ENCODE measurements at regions not wholly inside any gene's neighbourhood (a gene's known extent, or its start where the extent isn't known, plus 50 kb on each side); places are given as distances from the start of the nearest gene placed in this dataset.

DNA sequence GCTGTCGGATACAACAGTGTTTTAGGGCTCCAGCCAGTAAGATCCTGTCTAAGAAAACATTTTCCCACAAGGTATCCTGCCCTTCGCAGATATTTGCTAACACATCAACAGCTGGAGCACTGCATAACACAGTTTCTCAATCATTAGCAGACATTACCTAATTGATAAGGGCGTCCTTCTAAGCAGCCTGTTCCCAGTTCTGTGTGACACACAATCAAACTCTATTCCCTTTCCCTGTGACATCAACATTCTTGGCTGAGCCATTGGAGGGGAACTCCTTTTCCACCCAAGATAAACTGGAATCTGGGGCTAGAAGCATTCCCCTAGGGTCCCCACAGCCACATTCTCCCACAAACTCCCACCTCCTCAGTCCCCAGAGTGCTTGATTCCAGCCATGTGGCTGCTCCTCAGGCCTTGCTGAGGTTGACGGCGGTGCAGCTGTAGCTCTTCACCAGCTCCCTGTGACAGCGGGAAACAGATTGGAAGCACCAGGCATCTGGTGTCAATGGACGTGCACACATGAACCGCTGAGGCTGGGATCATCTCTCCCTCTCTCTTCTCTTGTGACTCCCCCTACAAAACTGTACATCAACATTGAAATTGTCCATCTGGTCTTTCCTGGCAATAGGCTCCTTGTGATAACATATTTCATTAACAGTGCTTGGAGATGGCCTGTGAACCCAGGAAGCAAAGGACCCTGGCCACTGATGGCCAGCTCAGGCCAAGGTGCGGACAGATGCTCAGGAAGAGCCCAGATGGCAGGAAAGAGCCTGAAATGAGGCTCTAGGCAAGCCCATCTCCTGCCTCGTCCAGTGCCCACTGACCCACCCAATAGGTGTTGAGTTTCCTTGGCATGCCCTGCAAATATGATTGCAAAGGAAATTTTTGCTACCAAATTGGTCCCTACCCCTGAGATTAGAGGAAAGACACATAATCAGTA, 131.1 kb upstream of the TBX20 start:
- DNase-seq = no peak

DNA sequence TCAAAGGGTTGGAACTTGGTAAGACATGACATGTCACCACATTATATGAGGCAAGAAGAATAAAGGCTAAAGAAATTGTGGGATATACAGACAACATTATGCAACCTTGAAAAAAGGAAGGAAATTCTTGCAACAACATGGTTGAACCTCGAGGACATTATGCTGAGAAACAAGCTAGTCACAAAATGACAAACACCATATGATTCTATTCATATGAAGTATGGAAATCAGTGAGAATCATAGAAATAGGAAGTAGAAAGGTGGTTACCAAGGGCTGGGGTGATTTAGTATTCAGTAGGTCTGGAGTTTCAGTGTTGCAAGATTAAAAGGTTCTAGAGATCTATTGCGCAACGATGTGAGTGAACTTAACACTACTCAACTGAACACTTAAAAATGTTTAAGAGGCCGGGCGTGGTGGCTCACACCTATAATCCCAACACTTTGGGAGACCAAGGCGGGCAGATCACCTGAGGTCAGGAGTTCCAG, 126.9 kb upstream of the TBX20 start:
- DNase-seq = no peak

DNA sequence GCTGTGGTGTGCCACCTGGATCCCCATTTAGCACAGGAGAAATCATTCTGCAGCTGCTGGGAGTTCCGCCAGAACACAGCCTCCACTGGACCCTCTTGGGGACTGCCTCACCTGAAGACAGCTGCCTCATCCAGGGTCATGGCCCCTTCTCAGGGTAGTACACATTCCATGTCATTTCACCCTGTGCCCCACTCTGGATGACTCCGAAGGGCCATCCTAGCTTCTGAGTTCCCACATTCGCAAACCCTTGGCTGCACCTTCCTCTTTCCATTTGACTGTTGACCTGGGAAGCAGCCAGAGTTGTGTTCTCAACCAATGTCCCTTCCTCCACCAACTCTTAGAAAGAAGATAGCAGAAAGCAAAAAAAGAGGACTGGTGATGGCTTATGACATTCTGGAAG, 125.6 kb upstream of the TBX20 start:
- DNase-seq = no peak

- no peak for DNase-seq
These were observed 121.6 kb upstream of the TBX20 start for GRCh38 chr7:35375516-35375915.

DNA sequence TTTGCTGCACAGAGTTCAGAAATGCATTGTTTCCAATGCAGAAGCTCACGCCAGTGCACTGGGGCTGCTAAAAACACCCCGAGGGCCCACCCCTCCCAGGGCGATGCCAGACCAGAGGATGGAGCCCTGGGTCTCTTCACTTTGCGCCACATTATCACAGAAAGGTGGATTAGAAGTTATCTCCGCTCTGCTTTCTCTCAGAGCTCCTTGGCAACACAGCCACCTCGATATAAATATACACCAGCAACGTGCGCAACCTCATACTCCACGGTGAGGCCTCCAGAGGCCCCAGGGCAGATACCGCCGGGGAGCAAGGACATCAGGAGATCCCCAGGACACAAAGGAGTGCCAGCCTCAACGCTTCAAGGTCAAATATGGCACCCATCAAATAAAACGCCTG, 121.0 kb upstream of the TBX20 start:
- DNase-seq = no peak

- no peak for DNase-seq
These were observed 117.3 kb upstream of the TBX20 start for GRCh38 chr7:35371221-35371620.

- no peak for DNase-seq
These were observed 116.8 kb upstream of the TBX20 start for GRCh38 chr7:35370687-35371086.

DNA sequence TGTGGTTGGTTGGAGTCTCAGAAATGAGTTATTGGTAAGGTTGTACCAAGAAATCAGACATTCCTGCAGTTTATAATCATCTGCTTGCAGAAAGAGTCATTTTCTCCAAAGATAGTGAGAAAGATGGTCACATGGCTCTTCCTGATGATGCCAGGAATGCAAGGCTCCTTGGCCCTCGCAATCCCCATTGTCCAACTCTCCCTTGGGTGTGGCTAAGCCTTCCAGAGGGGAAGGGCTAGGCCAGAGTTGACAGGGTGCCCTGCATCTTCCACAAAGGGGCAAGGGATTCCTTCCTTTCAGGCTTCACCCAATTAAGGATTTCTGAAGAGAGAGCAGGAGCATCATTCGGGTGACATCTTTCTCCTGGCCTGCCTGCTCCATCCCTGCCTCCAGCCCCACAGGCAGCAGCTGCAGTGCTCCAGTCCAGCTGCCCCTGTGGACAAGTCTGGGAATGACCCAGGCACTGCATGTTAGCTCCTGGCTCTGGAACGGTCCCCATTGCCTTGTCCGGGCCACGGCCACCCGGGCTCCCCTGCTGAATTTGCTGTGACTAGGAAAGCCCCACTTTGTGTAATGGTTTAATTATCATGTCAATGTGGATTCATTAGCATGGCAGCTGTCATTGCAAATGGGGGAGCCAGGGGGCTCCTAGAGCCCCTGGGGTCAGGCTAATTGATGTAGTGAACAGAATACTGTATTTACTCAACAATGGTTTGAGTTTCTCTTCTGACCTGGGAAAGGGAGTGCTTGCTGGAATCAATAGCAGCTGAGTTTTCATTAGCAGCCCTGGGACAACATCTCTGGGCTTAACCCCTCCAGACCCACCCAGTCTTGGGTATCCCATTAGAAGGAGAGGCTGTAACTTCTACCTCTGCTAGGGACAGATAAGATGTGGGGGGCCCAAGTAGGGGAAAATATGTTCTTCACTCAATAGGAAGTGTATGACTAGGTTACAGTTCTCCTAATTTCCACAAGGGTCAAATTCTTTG, 112.6 kb upstream of the TBX20 start:
- no peak for DNase-seq

DNA sequence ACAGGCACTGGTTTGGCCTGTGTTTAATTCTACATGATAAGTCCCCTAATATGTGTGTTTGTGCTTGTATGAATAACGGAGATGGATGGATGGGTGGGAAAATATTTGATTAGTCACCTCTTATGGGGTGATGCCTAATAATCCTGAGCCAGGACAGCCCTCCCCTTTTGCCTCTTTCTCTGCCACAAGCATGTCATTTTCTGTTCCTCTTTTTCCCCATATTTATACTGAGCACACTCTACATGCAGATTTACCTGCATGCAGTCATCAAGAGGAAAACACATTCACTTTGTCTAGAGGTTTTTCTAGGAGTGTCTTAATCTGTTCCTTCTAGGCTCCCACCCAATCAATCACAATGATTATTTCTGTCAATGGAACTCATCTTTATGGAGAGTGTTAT, 111.6 kb upstream of the TBX20 start:
- no peak for DNase-seq

GRCh38 chr7:35362341-35362740, 108.4 kb upstream of the TBX20 start:
- DNase-seq = no peak

- no peak for DNase-seq
These were observed 105.5 kb upstream of the TBX20 start for GRCh38 chr7:35359423-35359822.

DNA sequence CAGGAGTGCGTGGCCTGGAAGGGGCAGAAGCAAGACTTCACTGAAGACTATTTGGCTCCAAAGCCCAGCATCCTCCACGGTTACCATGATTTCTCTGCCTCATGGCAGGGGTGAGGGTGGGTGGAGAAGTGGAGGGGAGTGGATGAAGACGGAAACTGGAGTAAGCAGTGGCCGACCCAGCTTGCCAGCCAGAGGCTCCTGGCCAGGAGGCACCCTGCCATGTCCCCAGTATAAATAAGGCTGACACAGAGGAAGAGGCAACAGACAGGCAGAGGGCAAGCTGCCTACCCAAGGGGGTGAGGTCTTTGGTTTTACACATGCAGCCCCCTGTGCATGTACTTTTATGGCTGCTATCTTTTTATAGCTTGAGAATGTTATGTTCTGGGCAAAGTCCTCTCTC, 102.6 kb upstream of the TBX20 start:
- no peak for DNase-seq

DNA sequence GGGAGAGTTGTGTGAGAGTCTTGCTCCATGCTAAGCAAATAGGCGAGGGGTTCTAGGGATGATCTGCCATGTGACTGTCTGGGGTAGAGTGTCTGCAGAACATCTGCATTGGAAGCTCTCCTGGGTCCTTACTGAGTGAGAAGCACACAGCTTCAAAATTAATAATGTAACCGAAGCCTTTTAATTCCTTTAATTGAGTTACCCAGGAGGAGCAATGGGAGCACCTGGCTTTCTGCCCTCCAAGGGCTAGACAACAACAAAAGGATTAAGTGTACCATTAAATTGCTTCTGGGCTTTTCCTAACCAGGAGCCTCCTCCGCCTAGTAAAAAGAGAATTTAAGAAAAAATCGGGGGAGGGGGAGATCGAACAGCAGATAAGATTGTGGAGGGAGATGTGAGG, 102.0 kb upstream of the TBX20 start:
- DNase-seq = no peak

DNA sequence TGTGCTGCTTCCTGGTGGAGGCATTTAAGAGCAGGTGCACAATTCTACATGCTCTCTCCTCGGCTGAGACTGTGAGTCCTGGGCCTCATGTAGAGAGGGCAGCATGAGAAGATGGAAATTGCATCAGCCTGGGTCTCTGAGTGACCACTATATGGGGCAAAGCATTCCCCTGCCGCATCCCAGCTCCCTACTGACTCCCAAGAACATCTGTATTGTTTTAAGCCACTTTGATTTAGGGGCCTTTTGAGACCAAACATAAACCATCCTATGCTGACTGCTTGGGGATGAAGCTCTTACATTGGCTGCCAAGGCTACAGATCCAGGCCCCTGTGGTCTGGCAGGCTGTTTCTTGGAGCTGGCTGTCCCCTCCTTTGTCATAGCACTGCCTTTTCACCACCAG, 101.3 kb upstream of the TBX20 start:
- DNase-seq = no peak

DNA sequence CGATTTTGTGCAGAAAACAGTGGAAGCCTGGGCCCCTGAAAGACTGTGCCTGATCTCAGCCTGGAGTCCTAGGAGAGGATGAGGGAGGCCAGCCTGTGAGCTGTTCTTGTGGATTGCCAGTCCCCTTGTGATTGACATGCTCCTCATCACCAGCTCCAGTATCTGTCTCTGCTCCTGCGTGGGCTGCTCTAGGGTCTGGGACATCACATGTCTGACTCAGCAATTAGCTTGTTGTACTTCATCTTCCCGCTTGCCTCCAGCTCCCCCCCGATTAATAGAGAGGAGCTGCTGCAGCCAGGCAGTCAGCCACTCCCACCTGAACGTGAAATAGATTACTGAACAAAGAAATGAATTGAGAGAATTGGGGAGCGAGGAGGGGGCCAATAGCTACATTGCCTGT, 99.6 kb upstream of the TBX20 start:
- DNase-seq = no peak

DNA sequence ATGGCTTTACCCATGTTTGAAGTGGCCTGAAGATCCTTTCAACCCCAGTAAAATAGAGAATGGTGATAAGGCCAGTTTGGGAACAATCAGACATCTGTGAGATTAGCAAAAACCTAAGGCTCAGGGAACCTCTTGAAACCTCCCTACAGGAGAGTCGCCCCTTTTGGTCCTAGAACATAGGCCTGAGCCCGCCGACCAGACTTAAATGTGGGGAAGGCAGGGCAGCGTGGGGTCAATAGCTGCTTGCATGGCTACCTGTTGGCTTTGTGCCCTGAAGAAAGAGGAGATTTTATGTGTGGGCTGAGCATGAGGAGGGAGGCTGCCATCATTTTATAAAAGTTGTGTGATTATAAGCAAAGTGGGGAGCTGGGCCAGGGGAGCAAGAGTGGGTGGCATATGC, 97.6 kb upstream of the TBX20 start:
- DNase-seq = no peak

- no peak for DNase-seq
These were observed 94.9 kb upstream of the TBX20 start for GRCh38 chr7:35348611-35349400.

- no peak for DNase-seq
These were observed 88.9 kb upstream of the TBX20 start for GRCh38 chr7:35342786-35343185.

GRCh38 chr7:35339811-35340210, 85.9 kb upstream of the TBX20 start:
- no peak for DNase-seq

DNA sequence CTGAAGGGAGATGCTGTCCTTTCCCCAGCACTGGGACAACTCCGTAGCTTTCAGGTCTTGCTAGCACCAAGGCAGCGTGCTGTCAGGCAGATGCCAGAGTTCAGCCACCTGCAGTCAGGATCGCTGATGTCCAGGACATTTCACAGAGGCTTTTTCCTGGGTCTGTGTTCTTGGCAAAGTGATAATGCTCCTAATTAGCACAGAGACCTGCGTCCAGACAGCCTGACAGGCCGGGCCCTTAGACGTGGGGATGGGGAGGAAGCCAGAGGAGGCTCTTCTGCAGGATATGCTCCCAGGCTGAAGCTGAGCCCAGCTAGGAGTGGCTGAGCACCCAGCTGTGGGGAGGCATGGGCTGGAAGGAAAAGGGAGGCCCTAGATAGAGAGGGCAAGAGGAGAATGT, 82.5 kb upstream of the TBX20 start:
- no peak for DNase-seq

DNA sequence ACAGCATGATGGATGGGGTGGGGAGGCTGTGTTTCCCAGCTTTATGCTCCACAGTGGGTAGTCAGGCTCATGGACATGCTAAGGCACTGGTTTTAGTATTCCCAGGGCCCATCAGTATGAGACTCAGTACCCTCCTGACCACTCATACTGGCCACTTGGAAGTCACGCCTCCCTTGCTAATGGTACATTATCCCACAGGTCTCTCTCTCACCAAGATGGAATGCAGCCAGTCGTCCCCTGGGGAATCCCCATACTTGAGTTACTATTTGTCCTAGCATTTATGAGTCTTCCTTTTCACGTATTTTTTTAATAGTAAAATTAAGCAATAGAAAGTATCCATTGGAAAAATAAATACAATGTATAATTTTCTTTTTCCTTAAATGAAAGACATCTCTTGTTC, 80.6 kb upstream of the TBX20 start:
- DNase-seq = no peak

DNA sequence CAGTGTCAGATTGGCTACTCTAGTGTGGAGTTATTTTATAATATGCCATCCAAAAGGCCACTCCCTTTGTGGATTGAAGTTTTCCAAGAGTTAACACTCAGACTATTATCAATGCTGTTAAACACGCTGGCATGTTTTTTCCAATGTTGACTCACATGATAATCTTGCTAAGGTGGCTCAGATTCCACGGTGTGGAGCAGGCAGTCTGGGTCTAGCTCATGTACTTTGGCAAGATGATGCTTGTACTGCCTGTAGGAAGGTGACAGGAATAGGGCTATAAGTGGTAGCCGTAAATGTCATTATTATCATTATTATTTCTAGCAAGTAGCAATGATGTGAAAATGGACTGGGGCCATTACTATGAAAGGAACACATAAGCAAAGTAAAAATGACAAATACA, 79.4 kb upstream of the TBX20 start:
- no peak for DNase-seq
